Sigmoid colon (tissue), 6 donors: ENCODE measurements at regions not wholly inside any gene's neighbourhood (a gene's known extent, or its start where the extent isn't known, plus 50 kb on each side); places are given as distances from the start of the nearest gene placed in this dataset.

Experiments used
- DNase-seq: peaks from one replicate; pipeline ENCODE4 v3.0.0-alpha.2; 2019
- H3K27ac ChIP-seq, 4 donors: fragments of 200-600 bp; sonication (generic); one replicate each; pipeline ENCODE4 v1.5.1; 2016 to 2019; ENCODE audit warnings: mild to moderate bottlenecking in 1 of 4
- H3K27me3 ChIP-seq, 3 donors: fragments of 200-600 bp; sonication (generic); one replicate each; pipeline ENCODE4 v1.5.1; 2019; ENCODE audit warnings: mild to moderate bottlenecking in 1 of 3
- H3K36me3 ChIP-seq, 4 donors: fragments of 200-600 bp; sonication (generic); one replicate each; pipeline ENCODE4 v1.5.1; 2016 to 2019
- H3K4me1 ChIP-seq, 4 donors: fragments of 200-600 bp; sonication (generic); one replicate each; pipeline ENCODE4 v1.5.1; 2017 to 2019
- H3K4me3 ChIP-seq, 4 donors: fragments of 200-600 bp; sonication (generic); one replicate each; pipeline ENCODE4 v1.5.1; 2017 to 2019; ENCODE audit warnings: mild to moderate bottlenecking in 2 of 4, moderate library complexity in 1 of 4
- H3K9me3 ChIP-seq, 4 donors: fragments of 200-600 bp in 3 of 4; sonication (generic) in 3 of 4; one replicate each; pipeline versions ENCODE4 v1.5.1 to v1.6.1; 2013 to 2019
- EP300 ChIP-seq, 4 donors: sonication (generic); formaldehyde crosslinking; IDR thresholded peaks; one replicate each; pipeline ENCODE4 v1.6.1; 2017; ENCODE audit warnings: antibody characterized with exemption in 4 of 4
- POLR2A ChIP-seq, 2 donors: fragments of 450-650 bp; IDR thresholded peaks; one replicate each; pipeline ENCODE4 v1.6.1; 2016; ENCODE audit warnings: antibody characterized with exemption in 2 of 2, mild to moderate bottlenecking in 2 of 2, moderate library complexity in 2 of 2
- POLR2AphosphoS5 ChIP-seq, 4 donors: sonication (generic); formaldehyde crosslinking; IDR thresholded peaks; one replicate each; pipeline ENCODE4 v1.6.1; 2017; ENCODE audit warnings: antibody characterized with exemption in 4 of 4
- WGBS, 2 donors: extraction: QIAGEN DNeasy Blood & Tissue Kit; methylation state at CpG; one replicate each; pipeline ENCODE4 v1.1.7; 2013; 5-methylcytosine and 5-hydroxymethylcytosine counted together
- intact Hi-C: fragments of 100-400 bp; cut with DNase I; formaldehyde crosslinking; loops from one replicate; pipeline ENCODE4 v1.15.1; 2023
- TF ChIP-seq, protein P1 (sequence below), 4 experiments: fragments of 450-650 bp in 3 of 4; fragments of 200-600 bp in 1 of 4; IDR thresholded peaks; one replicate each; pipeline ENCODE4 v1.5.1; 2016 to 2019; ENCODE audit warnings: antibody characterized with exemption in 4 of 4, mild to moderate bottlenecking in 3 of 4, moderate library complexity in 2 of 4
- donor health status: healthy with polysubstance abuse.
- donor health status: healthy.

DNA sequence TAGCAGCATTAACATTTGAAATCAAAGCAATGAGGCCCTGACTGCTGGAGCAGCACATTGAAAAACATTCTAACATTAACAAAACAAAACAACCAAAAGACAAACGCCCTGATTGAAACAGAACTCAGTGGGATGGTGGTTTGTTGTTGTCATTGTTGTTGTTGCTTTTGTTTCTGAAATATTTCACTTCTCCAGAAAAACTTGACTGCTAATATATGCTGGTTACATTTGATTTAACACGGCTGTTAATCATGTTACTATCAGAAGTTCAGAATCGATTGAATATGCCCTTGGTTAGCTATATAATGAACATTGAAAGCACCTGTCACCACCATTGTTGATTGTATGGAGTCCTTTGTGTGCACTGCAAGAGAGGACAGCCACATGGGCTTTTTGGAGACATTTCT lies 790.4 kb upstream of the GALNTL6 start:
- no peaks in the 10 kb centered on the region for H3K36me3 ChIP-seq
- no peaks in the 10 kb centered on the region for H3K4me1 ChIP-seq
- intact Hi-C loops: no loop called here
- H3K27me3 ChIP-seq: no peaks in the 10 kb centered on the region
- no peak for DNase-seq
- no peak overlapping the region for H3K27ac ChIP-seq
- no peaks in the 10 kb centered on the region for H3K9me3 ChIP-seq
- no peak overlapping the region for H3K4me3 ChIP-seq
- TF ChIP-seq EP300 (IDR thresholded peaks at IDR 0.05) (no peak), POLR2A (IDR thresholded peaks at IDR 0.05) (no peak), POLR2AphosphoS5 (IDR thresholded peaks at IDR 0.05) (no peak)
- TF ChIP-seq, protein P1, sequence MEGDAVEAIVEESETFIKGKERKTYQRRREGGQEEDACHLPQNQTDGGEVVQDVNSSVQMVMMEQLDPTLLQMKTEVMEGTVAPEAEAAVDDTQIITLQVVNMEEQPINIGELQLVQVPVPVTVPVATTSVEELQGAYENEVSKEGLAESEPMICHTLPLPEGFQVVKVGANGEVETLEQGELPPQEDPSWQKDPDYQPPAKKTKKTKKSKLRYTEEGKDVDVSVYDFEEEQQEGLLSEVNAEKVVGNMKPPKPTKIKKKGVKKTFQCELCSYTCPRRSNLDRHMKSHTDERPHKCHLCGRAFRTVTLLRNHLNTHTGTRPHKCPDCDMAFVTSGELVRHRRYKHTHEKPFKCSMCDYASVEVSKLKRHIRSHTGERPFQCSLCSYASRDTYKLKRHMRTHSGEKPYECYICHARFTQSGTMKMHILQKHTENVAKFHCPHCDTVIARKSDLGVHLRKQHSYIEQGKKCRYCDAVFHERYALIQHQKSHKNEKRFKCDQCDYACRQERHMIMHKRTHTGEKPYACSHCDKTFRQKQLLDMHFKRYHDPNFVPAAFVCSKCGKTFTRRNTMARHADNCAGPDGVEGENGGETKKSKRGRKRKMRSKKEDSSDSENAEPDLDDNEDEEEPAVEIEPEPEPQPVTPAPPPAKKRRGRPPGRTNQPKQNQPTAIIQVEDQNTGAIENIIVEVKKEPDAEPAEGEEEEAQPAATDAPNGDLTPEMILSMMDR (IDR thresholded peaks at IDR 0.05): no peak
- WGBS, 2 donors: 59 to 71% methylated on average over 3 of the region's 3 CpGs

- Histone ChIP-seq H3K27ac (no peak overlapping the region), H3K36me3 (no peaks in the 10 kb centered on the region), H3K27me3 (no peaks in the 10 kb centered on the region), H3K9me3 (no peaks in the 10 kb centered on the region), H3K4me3 (no peak overlapping the region), H3K4me1 (no peaks in the 10 kb centered on the region)
- intact Hi-C loops: no loop called here
- no peak for DNase-seq
- WGBS, 2 donors: 0 to 20% methylated on average over 1 of the region's 1 CpG
- TF ChIP-seq, protein P1 (IDR thresholded peaks at IDR 0.05): no peak
- TF ChIP-seq POLR2AphosphoS5 (IDR thresholded peaks at IDR 0.05) (no peak), POLR2A (IDR thresholded peaks at IDR 0.05) (no peak), EP300 (IDR thresholded peaks at IDR 0.05) (no peak)
Observed at GRCh38 chr4:171017593-171017992, 795.6 kb upstream of the GALNTL6 start.

GRCh38 chr4:171016145-171016544 lies 797.1 kb upstream of the GALNTL6 start:
- H3K27ac ChIP-seq: no peak overlapping the region
- H3K36me3 ChIP-seq: no peaks in the 10 kb centered on the region
- no peaks in the 10 kb centered on the region for H3K9me3 ChIP-seq
- H3K4me3 ChIP-seq: no peak overlapping the region
- intact Hi-C loops: no loop called here
- 37 to 60% methylated on average over 2 of the region's 2 CpGs for WGBS, 2 donors
- H3K27me3 ChIP-seq: no peaks in the 10 kb centered on the region
- TF ChIP-seq, protein P1 (IDR thresholded peaks at IDR 0.05): no peak
- no peak for TF ChIP-seq POLR2AphosphoS5 (IDR thresholded peaks at IDR 0.05)
- TF ChIP-seq POLR2A (IDR thresholded peaks at IDR 0.05): no peak
- no peak for TF ChIP-seq EP300 (IDR thresholded peaks at IDR 0.05)
- H3K4me1 ChIP-seq: no peaks in the 10 kb centered on the region
- no peak for DNase-seq

GRCh38 chr4:171015441-171015840 lies 797.8 kb upstream of the GALNTL6 start:
- no peak for DNase-seq
- Histone ChIP-seq H3K9me3 (no peaks in the 10 kb centered on the region), H3K4me3 (no peak overlapping the region), H3K4me1 (no peaks in the 10 kb centered on the region), H3K36me3 (no peaks in the 10 kb centered on the region), H3K27ac (no peak overlapping the region), H3K27me3 (no peaks in the 10 kb centered on the region)
- intact Hi-C loops: no loop called here
- TF ChIP-seq, protein P1 (IDR thresholded peaks at IDR 0.05): no peak
- TF ChIP-seq POLR2A (IDR thresholded peaks at IDR 0.05): no peak
- TF ChIP-seq POLR2AphosphoS5 (IDR thresholded peaks at IDR 0.05): no peak
- no peak for TF ChIP-seq EP300 (IDR thresholded peaks at IDR 0.05)
- 21 to 51% methylated on average over 1 of the region's 1 CpG for WGBS, 2 donors

- no peak for DNase-seq
- Histone ChIP-seq H3K27me3 (no peaks in the 10 kb centered on the region), H3K4me1 (no peaks in the 10 kb centered on the region), H3K4me3 (no peak overlapping the region), H3K27ac (no peak overlapping the region), H3K9me3 (no peaks in the 10 kb centered on the region), H3K36me3 (no peaks in the 10 kb centered on the region)
- WGBS, 2 donors: 78 to 85% methylated on average over 3 of the region's 3 CpGs
- no peak for TF ChIP-seq POLR2A (IDR thresholded peaks at IDR 0.05)
- no peak for TF ChIP-seq POLR2AphosphoS5 (IDR thresholded peaks at IDR 0.05)
- TF ChIP-seq EP300 (IDR thresholded peaks at IDR 0.05): no peak
- TF ChIP-seq, protein P1 (IDR thresholded peaks at IDR 0.05): no peak
- intact Hi-C loops: no loop called here
Observed at GRCh38 chr4:171007618-171008390, 805.4 kb upstream of the GALNTL6 start.
